ENCODE measurements at regions not wholly inside any gene's neighbourhood (a gene's known extent, or its start where the extent isn't known, plus 50 kb on each side); places are given as distances from the start of the nearest gene placed in this dataset.

GRCh38 chr4:11130195-11130970 is 298.3 kb downstream of the HS3ST1 start:
- no peak for DNase-seq
- peaks cover 2 to 4% of the 10 kb centered on the region in 2 donors for H3K9me3 Mint-ChIP-seq
- ATAC-seq (replicated peaks in 1 of 2) = no peak
- no peaks in the 10 kb centered on the region for H3K4me1 Mint-ChIP-seq (ENCODE audit: low read depth)
- H3K4me3 Mint-ChIP-seq = no peak overlapping the region
- no peak overlapping the region for H3K27ac Mint-ChIP-seq
- no peaks in the 10 kb centered on the region for H3K36me3 Mint-ChIP-seq (ENCODE audit: insufficient read depth in 2 of 2)
- H3K27me3 Mint-ChIP-seq (ENCODE audit: low read depth) = no peaks in the 10 kb centered on the region

- no peak for ATAC-seq (replicated peaks in 1 of 2)
Observed at GRCh38 chr4:11120435-11120834, 308.3 kb downstream of the HS3ST1 start.

GRCh38 chr4:11119474-11119873 is 309.2 kb downstream of the HS3ST1 start:
- no peak for ATAC-seq (replicated peaks in 1 of 2)
- H3K9me3 Mint-ChIP-seq = peaks cover 4 to 5% of the 10 kb centered on the region in 2 donors
- H3K36me3 Mint-ChIP-seq (ENCODE audit: insufficient read depth in 2 of 2) = peaks cover 0 to 4% of the 10 kb centered on the region in 2 donors
- H3K4me3 Mint-ChIP-seq = no peak overlapping the region
- no peaks in the 10 kb centered on the region for H3K27me3 Mint-ChIP-seq (ENCODE audit: low read depth)
- H3K4me1 Mint-ChIP-seq (ENCODE audit: low read depth) = no peaks in the 10 kb centered on the region
- no peak overlapping the region for H3K27ac Mint-ChIP-seq
- DNase-seq = no peak

More at GRCh38 chr4:11120435-11120834, 308.3 kb downstream of the HS3ST1 start:
- H3K4me3 Mint-ChIP-seq = no peak overlapping the region
- H3K27ac Mint-ChIP-seq = no peak overlapping the region
- H3K9me3 Mint-ChIP-seq = peaks cover 4 to 5% of the 10 kb centered on the region in 2 donors
- no peaks in the 10 kb centered on the region for H3K4me1 Mint-ChIP-seq (ENCODE audit: low read depth)
- DNase-seq = no peak
- H3K27me3 Mint-ChIP-seq (ENCODE audit: low read depth) = no peaks in the 10 kb centered on the region
- H3K36me3 Mint-ChIP-seq (ENCODE audit: insufficient read depth in 2 of 2) = peaks cover 0 to 4% of the 10 kb centered on the region in 2 donors

- H3K27ac Mint-ChIP-seq = no peak overlapping the region
- DNase-seq = no peak
- no peaks in the 10 kb centered on the region for H3K4me1 Mint-ChIP-seq (ENCODE audit: low read depth)
- no peaks in the 10 kb centered on the region for H3K27me3 Mint-ChIP-seq (ENCODE audit: low read depth)
- H3K36me3 Mint-ChIP-seq (ENCODE audit: insufficient read depth in 2 of 2) = peaks cover 0 to 4% of the 10 kb centered on the region in 2 donors
- H3K4me3 Mint-ChIP-seq = no peak overlapping the region
- peaks cover 4% of the 10 kb centered on the region in 2 donors for H3K9me3 Mint-ChIP-seq
- ATAC-seq (replicated peaks in 1 of 2) = no peak
Observed at GRCh38 chr4:11118513-11118912, 310.2 kb downstream of the HS3ST1 start.

GRCh38 chr4:11116940-11117339 is 311.8 kb downstream of the HS3ST1 start:
- Mint-ChIP-seq H3K27me3 (ENCODE audit: low read depth) (no peaks in the 10 kb centered on the region), H3K4me3 (no peak overlapping the region)

GRCh38 chr4:11111876-11112275 is 316.8 kb downstream of the HS3ST1 start:
- ATAC-seq (replicated peaks in 1 of 2) = no peak
- no peak overlapping the region for H3K27ac Mint-ChIP-seq
- no peak overlapping the region for H3K4me3 Mint-ChIP-seq
- H3K36me3 Mint-ChIP-seq (ENCODE audit: insufficient read depth in 2 of 2) = peaks cover 0 to 3% of the 10 kb centered on the region in 2 donors
- DNase-seq = no peak
- H3K27me3 Mint-ChIP-seq (ENCODE audit: low read depth) = no peaks in the 10 kb centered on the region
- no peaks in the 10 kb centered on the region for H3K4me1 Mint-ChIP-seq (ENCODE audit: low read depth)
- peaks cover 4 to 5% of the 10 kb centered on the region in 2 donors for H3K9me3 Mint-ChIP-seq

More at GRCh38 chr4:11116940-11117339, 311.8 kb downstream of the HS3ST1 start:
- no peaks in the 10 kb centered on the region for H3K36me3 Mint-ChIP-seq (ENCODE audit: insufficient read depth in 2 of 2)
- H3K27ac Mint-ChIP-seq = no peak overlapping the region
- ATAC-seq (replicated peaks in 1 of 2) = no peak
- no peaks in the 10 kb centered on the region for H3K4me1 Mint-ChIP-seq (ENCODE audit: low read depth)
- no peak for DNase-seq
- peaks cover 0 to 2% of the 10 kb centered on the region in 2 donors for H3K9me3 Mint-ChIP-seq

GRCh38 chr4:11111370-11111769 is 317.3 kb downstream of the HS3ST1 start:
- DNase-seq (no peak), ATAC-seq (replicated peaks in 1 of 2) (no peak)
- H3K36me3 Mint-ChIP-seq (ENCODE audit: insufficient read depth in 2 of 2) = peaks cover 0 to 3% of the 10 kb centered on the region in 2 donors
- H3K27ac Mint-ChIP-seq = no peak overlapping the region
- H3K4me3 Mint-ChIP-seq = no peak overlapping the region
- H3K27me3 Mint-ChIP-seq (ENCODE audit: low read depth) = no peaks in the 10 kb centered on the region
- no peaks in the 10 kb centered on the region for H3K4me1 Mint-ChIP-seq (ENCODE audit: low read depth)
- peaks cover 4 to 5% of the 10 kb centered on the region in 2 donors for H3K9me3 Mint-ChIP-seq

GRCh38 chr4:11106759-11107158 is 321.9 kb downstream of the HS3ST1 start:
- H3K4me1 Mint-ChIP-seq (ENCODE audit: low read depth) = no peaks in the 10 kb centered on the region
- ATAC-seq (replicated peaks in 1 of 2) (no peak), DNase-seq (no peak)
- peaks cover 3 to 4% of the 10 kb centered on the region in 2 donors for H3K9me3 Mint-ChIP-seq
- peaks cover 0 to 3% of the 10 kb centered on the region in 2 donors for H3K36me3 Mint-ChIP-seq (ENCODE audit: insufficient read depth in 2 of 2)
- H3K27ac Mint-ChIP-seq = no peak overlapping the region
- H3K4me3 Mint-ChIP-seq = no peak overlapping the region
- no peaks in the 10 kb centered on the region for H3K27me3 Mint-ChIP-seq (ENCODE audit: low read depth)

GRCh38 chr4:11106190-11106589 is 322.5 kb downstream of the HS3ST1 start:
- Mint-ChIP-seq H3K4me1 (ENCODE audit: low read depth) (no peaks in the 10 kb centered on the region), H3K27ac (no peak overlapping the region), H3K27me3 (ENCODE audit: low read depth) (no peaks in the 10 kb centered on the region), H3K36me3 (ENCODE audit: insufficient read depth in 2 of 2) (peaks cover 0 to under 1% of the 10 kb centered on the region in 2 donors), H3K4me3 (no peak overlapping the region), H3K9me3 (peaks cover 3 to 4% of the 10 kb centered on the region in 2 donors)
- DNase-seq (no peak), ATAC-seq (replicated peaks in 1 of 2) (peak in 1 of 2 donors; percentile 57)

GRCh38 chr4:11105715-11106114 is 323.0 kb downstream of the HS3ST1 start:
- H3K27ac Mint-ChIP-seq = no peak overlapping the region
- H3K9me3 Mint-ChIP-seq = peaks cover 3 to 4% of the 10 kb centered on the region in 2 donors
- H3K4me1 Mint-ChIP-seq (ENCODE audit: low read depth) = no peaks in the 10 kb centered on the region
- peak in 1 of 2 donors; percentile 19 for ATAC-seq (replicated peaks in 1 of 2)
- no peaks in the 10 kb centered on the region for H3K36me3 Mint-ChIP-seq (ENCODE audit: insufficient read depth in 2 of 2)
- no peak for DNase-seq
- no peak overlapping the region for H3K4me3 Mint-ChIP-seq
- no peaks in the 10 kb centered on the region for H3K27me3 Mint-ChIP-seq (ENCODE audit: low read depth)

GRCh38 chr4:11098461-11098860 is 330.2 kb downstream of the HS3ST1 start:
- H3K27ac Mint-ChIP-seq = no peak overlapping the region
- DNase-seq (no peak), ATAC-seq (replicated peaks in 1 of 2) (no peak)
- peaks cover 0 to 3% of the 10 kb centered on the region in 2 donors for H3K9me3 Mint-ChIP-seq
- no peak overlapping the region for H3K4me3 Mint-ChIP-seq
- H3K27me3 Mint-ChIP-seq (ENCODE audit: low read depth) = no peaks in the 10 kb centered on the region
- peaks cover 9% of the 10 kb centered on the region for H3K4me1 Mint-ChIP-seq (ENCODE audit: low read depth)
- H3K36me3 Mint-ChIP-seq (ENCODE audit: insufficient read depth in 2 of 2) = no peaks in the 10 kb centered on the region

- DNase-seq (no peak), ATAC-seq (replicated peaks in 1 of 2) (no peak)
- Mint-ChIP-seq H3K27me3 (ENCODE audit: low read depth) (no peaks in the 10 kb centered on the region), H3K4me3 (no peak overlapping the region), H3K4me1 (ENCODE audit: low read depth) (peaks cover 9% of the 10 kb centered on the region), H3K27ac (no peak overlapping the region), H3K36me3 (ENCODE audit: insufficient read depth in 2 of 2) (no peaks in the 10 kb centered on the region), H3K9me3 (peaks cover 0 to 3% of the 10 kb centered on the region in 2 donors)
Observed at GRCh38 chr4:11097725-11098124, 331.0 kb downstream of the HS3ST1 start.

- H3K4me1 Mint-ChIP-seq (ENCODE audit: low read depth) = no peaks in the 10 kb centered on the region
- no peaks in the 10 kb centered on the region for H3K36me3 Mint-ChIP-seq (ENCODE audit: insufficient read depth in 2 of 2)
- peaks cover 3 to 4% of the 10 kb centered on the region in 2 donors for H3K9me3 Mint-ChIP-seq
- H3K4me3 Mint-ChIP-seq = no peak overlapping the region
- ATAC-seq (replicated peaks in 1 of 2) (no peak), DNase-seq (no peak)
- H3K27ac Mint-ChIP-seq = no peak overlapping the region
- H3K27me3 Mint-ChIP-seq (ENCODE audit: low read depth) = no peaks in the 10 kb centered on the region
Observed at GRCh38 chr4:11081006-11081405, 347.7 kb downstream of the HS3ST1 start.

- DNase-seq = no peak
- Mint-ChIP-seq H3K9me3 (peaks cover 3 to 4% of the 10 kb centered on the region in 2 donors), H3K4me1 (ENCODE audit: low read depth) (no peaks in the 10 kb centered on the region), H3K27ac (no peak overlapping the region), H3K27me3 (ENCODE audit: low read depth) (no peaks in the 10 kb centered on the region), H3K36me3 (ENCODE audit: insufficient read depth in 2 of 2) (no peaks in the 10 kb centered on the region), H3K4me3 (no peak overlapping the region)
- no peak for ATAC-seq (replicated peaks in 1 of 2)
Observed at GRCh38 chr4:11079171-11079570, 349.5 kb downstream of the HS3ST1 start.
